Neuronal stem cell (in vitro differentiated cells): ENCODE measurements at regions not wholly inside any gene's neighbourhood (a gene's known extent, or its start where the extent isn't known, plus 50 kb on each side); places are given as distances from the start of the nearest gene placed in this dataset.
A peak's percentile ranks its signal among the peaks of the same experiment; 100 is the strongest.

Experiments used
- DNase-seq: peaks from one replicate; pipeline ENCODE4 v3.0.0-alpha.2; 2013; ENCODE audit warnings: low spot score
- H2AFZ ChIP-seq: one replicate; pipeline ENCODE4 v1.6.1; 2013; ENCODE audit warnings: mild to moderate bottlenecking, low read length, inconsistent platforms
- H2AK5ac ChIP-seq: 2 replicates; pipeline ENCODE4 v1.6.1; 2013; ENCODE audit warnings: low read depth, mild to moderate bottlenecking, inconsistent platforms, low read length, moderate library complexity, mixed read lengths
- H2BK120ac ChIP-seq: 2 replicates; pipeline ENCODE4 v1.6.1; 2013; ENCODE audit warnings: low read depth, mild to moderate bottlenecking, inconsistent platforms, low read length, moderate library complexity, mixed read lengths
- H2BK12ac ChIP-seq: one replicate; pipeline ENCODE4 v1.6.1; 2013; ENCODE audit warnings: low read length, inconsistent platforms
- H2BK15ac ChIP-seq: 2 replicates; pipeline ENCODE4 v1.6.1; 2013; ENCODE audit warnings: mild to moderate bottlenecking, low read length, inconsistent platforms, mixed read lengths
- H2BK5ac ChIP-seq: one replicate; pipeline ENCODE4 v1.6.1; 2013; ENCODE audit warnings: inconsistent platforms, mild to moderate bottlenecking, low read length, moderate library complexity
- H3K14ac ChIP-seq: one replicate; pipeline ENCODE4 v1.6.1; 2013; ENCODE audit warnings: low read length, inconsistent platforms
- H3K18ac ChIP-seq: 2 replicates; pipeline ENCODE4 v1.6.1; 2013; ENCODE audit warnings: low read length, inconsistent platforms
- H3K23ac ChIP-seq: 2 replicates; pipeline ENCODE4 v1.6.1; 2013; ENCODE audit warnings: low read depth, mild to moderate bottlenecking, mixed read lengths, low read length, inconsistent platforms; ENCODE audit not compliant: poor library complexity
- H3K27ac ChIP-seq: replicated peaks from 3 replicates; pipeline ENCODE4 v1.5.1; 2013; ENCODE audit warnings: low read length, inconsistent platforms
- H3K27me3 ChIP-seq, 3 experiments: 2 replicates each; pipeline ENCODE4 v1.6.1; 2013; ENCODE audit warnings: low read length in 3 of 3, mild to moderate bottlenecking in 2 of 3, inconsistent platforms in 1 of 3, low read depth in 1 of 3, mixed read lengths in 1 of 3, moderate library complexity in 1 of 3; ENCODE audit not compliant: control insufficient read depth in 3 of 3, insufficient read depth in 3 of 3
- H3K36me3 ChIP-seq, 2 donors: replicated peaks in 1 of 2; 2 replicates each; pipeline ENCODE4 v1.6.1; 2013; ENCODE audit warnings: low read length in 2 of 2; ENCODE audit not compliant: control insufficient read depth in 2 of 2, insufficient read depth in 2 of 2
- H3K4ac ChIP-seq: 2 replicates; pipeline ENCODE4 v1.6.1; 2013; ENCODE audit warnings: inconsistent platforms, mild to moderate bottlenecking, low read length, moderate library complexity
- H3K4me1 ChIP-seq, 2 donors: 1 replicate in 1 of 2; 2 replicates in 1 of 2; pipeline ENCODE4 v1.6.1; 2013; ENCODE audit warnings: low read length in 2 of 2, low read depth in 1 of 2; ENCODE audit not compliant: control insufficient read depth in 2 of 2, insufficient read depth in 1 of 2
- H3K4me2 ChIP-seq: one replicate; pipeline ENCODE4 v1.6.1; 2013; ENCODE audit warnings: mild to moderate bottlenecking, low read length, inconsistent platforms; ENCODE audit not compliant: insufficient read depth, poor library complexity, severe bottlenecking
- H3K4me3 ChIP-seq, 2 donors: 2 replicates each; pipeline ENCODE4 v1.5.1; 2013; ENCODE audit warnings: low read length in 2 of 2, mild to moderate bottlenecking in 2 of 2, inconsistent platforms in 1 of 2, moderate library complexity in 1 of 2
- H3K79me1 ChIP-seq: one replicate; pipeline ENCODE4 v1.6.1; 2013; ENCODE audit warnings: low read depth, mild to moderate bottlenecking, inconsistent platforms, low read length, moderate library complexity
- H3K9ac ChIP-seq: one replicate; pipeline ENCODE4 v1.6.1; 2013; ENCODE audit warnings: mild to moderate bottlenecking, low read depth, low read length, inconsistent platforms; ENCODE audit not compliant: poor library complexity
- H3K9me3 ChIP-seq, 2 donors: replicated peaks in 1 of 2; 2 replicates each; pipeline versions ENCODE3 to v1.6.1; 2013; ENCODE audit warnings: low read length in 2 of 2, mild to moderate bottlenecking in 2 of 2, inconsistent platforms in 1 of 2, low read depth in 1 of 2, mixed read lengths in 1 of 2, moderate library complexity in 1 of 2; ENCODE audit not compliant: control insufficient read depth in 2 of 2, insufficient read depth in 1 of 2
- H4K8ac ChIP-seq: one replicate; pipeline ENCODE4 v1.6.1; 2013; ENCODE audit warnings: low read depth, mild to moderate bottlenecking, inconsistent platforms, low read length, moderate library complexity
- H4K91ac ChIP-seq: one replicate; pipeline ENCODE4 v1.6.1; 2013; ENCODE audit warnings: low read length, low read depth, mild to moderate bottlenecking, inconsistent platforms; ENCODE audit not compliant: poor library complexity
- WGBS, 2 donors: extraction: QIAGEN DNeasy Blood & Tissue Kit; methylation state at CpG; one replicate each; pipeline ENCODE4 v1.1.7; 2013; ENCODE audit warnings: missing lambda C conversion rate in 2 of 2, mixed read lengths in 1 of 2; ENCODE audit not compliant: insufficient read length in 2 of 2, insufficient replicate concordance in 1 of 2; ENCODE audit errors: extremely low coverage in 2 of 2; 5-methylcytosine and 5-hydroxymethylcytosine counted together

GRCh38 chr3:4174791-4175190 lies 128.4 kb upstream of the SETMAR start:
- no peaks in the 10 kb centered on the region for H3K36me3 ChIP-seq
- H3K4me3 ChIP-seq: no peak overlapping the region
- no peak overlapping the region for H3K18ac ChIP-seq
- no peaks in the 10 kb centered on the region for H3K79me1 ChIP-seq
- no peaks in the 10 kb centered on the region for H3K9me3 ChIP-seq
- no peak overlapping the region for H3K27ac ChIP-seq
- no peak overlapping the region for H3K4ac ChIP-seq
- WGBS, 2 donors: no CpG with 5 or more reads among the region's 6 CpGs
- no peak overlapping the region for H3K14ac ChIP-seq
- H2AK5ac ChIP-seq: no peak overlapping the region
- no peak overlapping the region for H4K91ac ChIP-seq
- H2BK15ac ChIP-seq: no peak overlapping the region
- no peak overlapping the region for H3K23ac ChIP-seq
- H2AFZ ChIP-seq: peak overlapping the region; percentile 45
- no peak overlapping the region for H2BK5ac ChIP-seq
- no peaks in the 10 kb centered on the region for H3K4me1 ChIP-seq
- H2BK12ac ChIP-seq: no peak overlapping the region
- no peak overlapping the region for H3K4me2 ChIP-seq
- no peak overlapping the region for H2BK120ac ChIP-seq
- H3K9ac ChIP-seq: no peak overlapping the region
- H4K8ac ChIP-seq: no peak overlapping the region
- no peak for DNase-seq
- no peaks in the 10 kb centered on the region for H3K27me3 ChIP-seq

DNA sequence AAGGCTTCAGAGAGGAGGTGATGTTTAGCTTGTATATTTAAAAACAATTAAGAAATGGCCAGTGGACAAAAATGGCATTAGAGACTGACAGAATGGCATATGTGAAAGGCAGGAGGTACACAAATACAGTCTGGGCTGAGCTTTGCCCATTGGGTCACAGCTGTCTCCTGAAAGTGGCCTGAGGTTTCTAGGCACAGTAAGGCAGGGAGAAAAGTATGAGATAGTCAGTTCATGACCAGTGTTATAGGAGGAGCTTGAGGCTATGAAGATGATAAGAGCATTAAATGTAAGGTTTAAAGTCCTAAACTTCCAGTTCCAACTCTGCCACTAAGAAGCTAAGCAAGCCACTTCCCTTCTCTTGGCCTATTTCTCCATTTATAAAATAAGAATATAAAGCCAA lies 111.2 kb upstream of the SETMAR start:
- Histone ChIP-seq H2BK120ac (no peak overlapping the region), H3K4me1 (no peaks in the 10 kb centered on the region), H4K91ac (no peak overlapping the region), H3K18ac (no peak overlapping the region), H3K27me3 (no peaks in the 10 kb centered on the region), H4K8ac (no peak overlapping the region), H3K4me2 (no peak overlapping the region), H3K27ac (no peak overlapping the region), H2AFZ (no peak overlapping the region), H2BK15ac (no peak overlapping the region), H3K79me1 (no peaks in the 10 kb centered on the region), H3K4ac (no peak overlapping the region), H3K36me3 (no peaks in the 10 kb centered on the region), H3K4me3 (no peak overlapping the region), H3K14ac (no peak overlapping the region), H2AK5ac (no peak overlapping the region), H2BK5ac (no peak overlapping the region), H3K9ac (no peak overlapping the region), H3K23ac (no peak overlapping the region), H2BK12ac (no peak overlapping the region), H3K9me3 (peaks cover 1 to 3% of the 10 kb centered on the region in 2 donors)
- DNase-seq: no peak

DNA sequence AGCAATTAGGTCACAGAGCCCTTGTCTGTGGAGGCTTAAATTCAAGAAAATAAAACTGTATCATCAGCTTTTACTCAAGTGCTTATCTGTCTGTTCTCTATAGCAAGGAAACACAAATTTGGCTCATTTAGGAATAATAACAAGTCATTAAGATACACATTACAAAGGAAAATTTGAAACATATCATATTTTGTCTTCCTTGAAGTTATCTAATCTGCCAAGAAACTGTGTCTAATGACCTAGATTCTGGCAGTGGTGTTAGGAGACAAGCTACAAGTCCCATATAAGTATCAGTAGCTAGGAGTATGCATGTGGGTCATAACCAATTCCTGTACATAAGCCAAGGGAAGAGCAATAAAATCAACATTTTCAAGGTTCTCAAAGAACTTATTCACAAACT lies 108.2 kb upstream of the SETMAR start:
- no peak overlapping the region for H4K8ac ChIP-seq
- peaks cover 0 to 1% of the 10 kb centered on the region in 2 donors for H3K4me1 ChIP-seq
- H2AK5ac ChIP-seq: no peak overlapping the region
- H2BK120ac ChIP-seq: no peak overlapping the region
- no peak overlapping the region for H3K27ac ChIP-seq
- no peak overlapping the region for H3K4me2 ChIP-seq
- H3K4ac ChIP-seq: no peak overlapping the region
- DNase-seq: no peak
- no peaks in the 10 kb centered on the region for H3K27me3 ChIP-seq
- no peak overlapping the region for H3K18ac ChIP-seq
- H3K23ac ChIP-seq: no peak overlapping the region
- no peak overlapping the region for H4K91ac ChIP-seq
- no peak overlapping the region for H2BK12ac ChIP-seq
- H3K4me3 ChIP-seq: no peak overlapping the region
- no peak overlapping the region for H3K9ac ChIP-seq
- no peaks in the 10 kb centered on the region for H3K36me3 ChIP-seq
- H3K79me1 ChIP-seq: no peaks in the 10 kb centered on the region
- peaks cover 1 to 3% of the 10 kb centered on the region in 2 donors for H3K9me3 ChIP-seq
- H2BK15ac ChIP-seq: no peak overlapping the region
- no peak overlapping the region for H2BK5ac ChIP-seq
- H3K14ac ChIP-seq: no peak overlapping the region
- no peak overlapping the region for H2AFZ ChIP-seq

- WGBS, 2 donors: no CpG with 5 or more reads among the region's 1 CpG
- Histone ChIP-seq H3K4ac (no peak overlapping the region), H3K18ac (no peak overlapping the region)
These were observed 106.5 kb upstream of the SETMAR start for GRCh38 chr3:4196506-4197147.

More at GRCh38 chr3:4196506-4197147, 106.5 kb upstream of the SETMAR start:
- no peak overlapping the region for H2AFZ ChIP-seq
- H2BK15ac ChIP-seq: no peak overlapping the region
- no peak overlapping the region for H3K27ac ChIP-seq
- no peak overlapping the region for H4K8ac ChIP-seq
- no peak overlapping the region for H3K9ac ChIP-seq
- H3K23ac ChIP-seq: no peak overlapping the region
- DNase-seq: no peak
- H3K14ac ChIP-seq: no peak overlapping the region
- H2BK5ac ChIP-seq: no peak overlapping the region
- H3K36me3 ChIP-seq: no peaks in the 10 kb centered on the region
- H3K4me1 ChIP-seq: peaks cover 0 to 1% of the 10 kb centered on the region in 2 donors
- H3K4me3 ChIP-seq: no peak overlapping the region
- H2AK5ac ChIP-seq: no peak overlapping the region
- no peak overlapping the region for H4K91ac ChIP-seq
- H3K27me3 ChIP-seq: no peaks in the 10 kb centered on the region
- H3K79me1 ChIP-seq: no peaks in the 10 kb centered on the region
- H3K9me3 ChIP-seq: peaks cover 1 to 3% of the 10 kb centered on the region in 2 donors
- H2BK12ac ChIP-seq: no peak overlapping the region
- H3K4me2 ChIP-seq: no peak overlapping the region
- H2BK120ac ChIP-seq: no peak overlapping the region
